ENCODE measurements at regions not wholly inside any gene's neighbourhood (a gene's known extent, or its start where the extent isn't known, plus 50 kb on each side); places are given as distances from the start of the nearest gene placed in this dataset.
A peak's percentile ranks its signal among the peaks of the same experiment; 100 is the strongest.
"Not testable (repeated sequence)": the region's sequence is repeated elsewhere in the genome, so short reads cannot be mapped to it uniquely, and the experiment has no call there.

GRCh38 chr7:68978710-68979109, 619.6 kb upstream of the AUTS2 start:
- no peak for DNase-seq

GRCh38 chr7:68980011-68980410, 618.3 kb upstream of the AUTS2 start:
- no peak for DNase-seq

- DNase-seq, result not testable (repeated sequence)
Measured at GRCh38 chr7:68980432-68980831, 617.8 kb upstream of the AUTS2 start.

GRCh38 chr7:68984306-68984705, 614.0 kb upstream of the AUTS2 start:
- DNase-seq, result no peak

- no peak for DNase-seq
Measured at GRCh38 chr7:68994841-68995240, 603.4 kb upstream of the AUTS2 start.

- no peak for DNase-seq
Measured at GRCh38 chr7:68998136-68998535, 600.1 kb upstream of the AUTS2 start.

- no peak for DNase-seq
Measured at GRCh38 chr7:69002416-69002815, 595.9 kb upstream of the AUTS2 start.

GRCh38 chr7:69012149-69012548, 586.1 kb upstream of the AUTS2 start:
- no peak for DNase-seq

GRCh38 chr7:69017208-69017607, 581.1 kb upstream of the AUTS2 start:
- DNase-seq, result no peak

GRCh38 chr7:69018200-69018599, 580.1 kb upstream of the AUTS2 start:
- DNase-seq, result peak in 1 of 2 experiments; percentile 18

GRCh38 chr7:69019437-69019836, 578.8 kb upstream of the AUTS2 start:
- DNase-seq, result no peak

- DNase-seq, result peak; percentile 36 to 57
Measured at GRCh38 chr7:69020536-69020935, 577.7 kb upstream of the AUTS2 start.

- DNase-seq, result no peak
Measured at GRCh38 chr7:69025249-69025648, 573.0 kb upstream of the AUTS2 start.

- DNase-seq, result no peak
Measured at GRCh38 chr7:69032848-69033247, 565.4 kb upstream of the AUTS2 start.

- DNase-seq, result peak in 1 of 2 experiments; percentile 39
Measured at GRCh38 chr7:69035826-69036225, 562.4 kb upstream of the AUTS2 start.

- DNase-seq, result no peak
Measured at GRCh38 chr7:69036301-69036700, 562.0 kb upstream of the AUTS2 start.

GRCh38 chr7:69038915-69039314, 559.4 kb upstream of the AUTS2 start:
- DNase-seq, result no peak

GRCh38 chr7:69042138-69042537, 556.1 kb upstream of the AUTS2 start:
- DNase-seq, result no peak

GRCh38 chr7:69047151-69047754, 551.0 kb upstream of the AUTS2 start:
- no peak for DNase-seq

GRCh38 chr7:69049326-69049725, 548.9 kb upstream of the AUTS2 start:
- no peak for DNase-seq

- no peak for DNase-seq
Measured at GRCh38 chr7:69052447-69052846, 545.8 kb upstream of the AUTS2 start.

- no peak for DNase-seq
Measured at GRCh38 chr7:69060516-69060915, 537.8 kb upstream of the AUTS2 start.

- DNase-seq, result no peak
Measured at GRCh38 chr7:69062020-69062765, 536.1 kb upstream of the AUTS2 start.

GRCh38 chr7:69067397-69067796, 530.9 kb upstream of the AUTS2 start:
- DNase-seq, result peak in 1 of 2 experiments; percentile 54

GRCh38 chr7:69070476-69070875, 527.8 kb upstream of the AUTS2 start:
- DNase-seq, result no peak
